Left lung (tissue), 4 donors: ENCODE measurements at regions not wholly inside any gene's neighbourhood (a gene's known extent, or its start where the extent isn't known, plus 50 kb on each side); places are given as distances from the start of the nearest gene placed in this dataset.

Source experiments
- ATAC-seq: fragments of 200-7000 bp; cut with Tn5 transposase; one replicate; pipeline ENCODE4 v1.9.1; 2020; ENCODE audit warnings: moderate library complexity
- DNase-seq, 4 donors: peaks; one replicate each; pipeline ENCODE4 v3.0.0-alpha.2; 2013 to 2020
- H3K27ac ChIP-seq, 2 donors: fragments of 200-600 bp; sonication (generic) in 1 of 2; one replicate each; pipeline versions ENCODE4 v1.5.0 to v1.8.0; 2020 to 2021
- H3K27me3 ChIP-seq, 2 donors: fragments of 200-600 bp; sonication (generic) in 1 of 2; one replicate each; pipeline versions ENCODE4 v1.5.0 to v1.8.0; 2020 to 2021
- H3K36me3 ChIP-seq, 2 donors: fragments of 200-600 bp; sonication (generic) in 1 of 2; one replicate each; pipeline versions ENCODE4 v1.5.0 to v1.8.0; 2020 to 2021
- H3K4me1 ChIP-seq, 2 donors: fragments of 200-600 bp; one replicate each; pipeline ENCODE4 v1.8.0; 2021
- H3K4me3 ChIP-seq, 2 donors: fragments of 200-600 bp; sonication (generic) in 1 of 2; one replicate each; pipeline versions ENCODE4 v1.5.0 to v1.8.0; 2020 to 2021; ENCODE audit warnings: mild to moderate bottlenecking in 1 of 2
- H3K9me3 ChIP-seq, 2 donors: fragments of 200-600 bp; sonication (generic) in 1 of 2; one replicate each; pipeline versions ENCODE4 v1.5.0 to v1.8.0; 2020 to 2021
- intact Hi-C, 2 donors: fragments of 100-400 bp; cut with DNase I; formaldehyde crosslinking; loops; one replicate each; pipeline versions ENCODE4 v1.11.2 to v1.14.2; 2022
- TF ChIP-seq, protein P1 (sequence below), 2 donors: fragments of 200-600 bp; sonication (generic) in 1 of 2; IDR thresholded peaks; one replicate each; pipeline versions ENCODE4 v1.5.0 to v1.8.0; 2021; ENCODE audit warnings: antibody characterized with exemption in 2 of 2
- donor health status: DM: no; HTN: yes; CAD: no.
- donor health status: DM: no; HTN: no; CAD: no.

DNA sequence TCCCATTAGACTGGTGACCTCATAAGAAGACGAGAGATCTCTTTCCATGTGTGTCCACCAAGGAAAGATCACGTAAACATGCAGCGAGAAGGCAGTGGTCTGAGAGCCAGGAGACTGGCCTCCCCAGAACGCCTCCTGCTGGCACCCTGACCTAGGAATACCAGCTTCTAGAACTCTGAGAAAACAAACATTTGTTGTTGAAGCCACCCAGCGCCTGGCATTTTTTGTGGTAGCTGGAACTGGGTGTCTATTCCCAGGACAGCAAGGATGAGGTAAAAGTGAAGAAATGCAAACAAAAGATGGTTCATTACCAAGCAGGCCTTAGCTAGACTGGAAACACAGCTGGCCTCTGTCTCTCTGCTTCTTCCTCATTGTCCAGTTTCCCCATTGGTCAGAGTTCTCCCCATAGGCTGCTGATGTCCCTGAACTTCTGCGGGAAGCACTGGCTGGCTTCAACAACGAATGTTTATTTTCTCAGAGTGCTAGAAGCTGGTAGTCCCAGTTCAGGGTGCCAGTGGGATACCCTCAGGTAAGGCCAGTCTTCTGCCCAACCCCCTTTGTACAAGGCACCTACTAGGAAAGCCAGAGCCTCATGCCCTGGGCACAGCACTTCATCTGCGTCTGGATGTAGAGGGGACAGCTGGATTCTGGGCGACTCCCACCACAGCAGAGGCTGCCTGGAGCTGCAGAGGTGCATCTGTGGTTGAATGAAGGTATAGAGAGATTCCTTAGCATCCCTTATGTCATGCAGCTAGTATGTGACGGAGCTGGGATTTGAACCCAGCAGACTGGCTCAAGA is 304.9 kb downstream of the TCERG1L start:
- DNase-seq = no peak
- Histone ChIP-seq H3K27ac (no peak overlapping the region), H3K27me3 (no peaks in the 10 kb centered on the region), H3K4me1 (no peaks in the 10 kb centered on the region), H3K4me3 (no peak overlapping the region), H3K36me3 (no peaks in the 10 kb centered on the region), H3K9me3 (no peaks in the 10 kb centered on the region)
- intact Hi-C loops = no loop called here
- ATAC-seq = no peak
- TF ChIP-seq, protein P1, sequence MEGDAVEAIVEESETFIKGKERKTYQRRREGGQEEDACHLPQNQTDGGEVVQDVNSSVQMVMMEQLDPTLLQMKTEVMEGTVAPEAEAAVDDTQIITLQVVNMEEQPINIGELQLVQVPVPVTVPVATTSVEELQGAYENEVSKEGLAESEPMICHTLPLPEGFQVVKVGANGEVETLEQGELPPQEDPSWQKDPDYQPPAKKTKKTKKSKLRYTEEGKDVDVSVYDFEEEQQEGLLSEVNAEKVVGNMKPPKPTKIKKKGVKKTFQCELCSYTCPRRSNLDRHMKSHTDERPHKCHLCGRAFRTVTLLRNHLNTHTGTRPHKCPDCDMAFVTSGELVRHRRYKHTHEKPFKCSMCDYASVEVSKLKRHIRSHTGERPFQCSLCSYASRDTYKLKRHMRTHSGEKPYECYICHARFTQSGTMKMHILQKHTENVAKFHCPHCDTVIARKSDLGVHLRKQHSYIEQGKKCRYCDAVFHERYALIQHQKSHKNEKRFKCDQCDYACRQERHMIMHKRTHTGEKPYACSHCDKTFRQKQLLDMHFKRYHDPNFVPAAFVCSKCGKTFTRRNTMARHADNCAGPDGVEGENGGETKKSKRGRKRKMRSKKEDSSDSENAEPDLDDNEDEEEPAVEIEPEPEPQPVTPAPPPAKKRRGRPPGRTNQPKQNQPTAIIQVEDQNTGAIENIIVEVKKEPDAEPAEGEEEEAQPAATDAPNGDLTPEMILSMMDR (IDR thresholded peaks at IDR 0.05) = no peak

DNA sequence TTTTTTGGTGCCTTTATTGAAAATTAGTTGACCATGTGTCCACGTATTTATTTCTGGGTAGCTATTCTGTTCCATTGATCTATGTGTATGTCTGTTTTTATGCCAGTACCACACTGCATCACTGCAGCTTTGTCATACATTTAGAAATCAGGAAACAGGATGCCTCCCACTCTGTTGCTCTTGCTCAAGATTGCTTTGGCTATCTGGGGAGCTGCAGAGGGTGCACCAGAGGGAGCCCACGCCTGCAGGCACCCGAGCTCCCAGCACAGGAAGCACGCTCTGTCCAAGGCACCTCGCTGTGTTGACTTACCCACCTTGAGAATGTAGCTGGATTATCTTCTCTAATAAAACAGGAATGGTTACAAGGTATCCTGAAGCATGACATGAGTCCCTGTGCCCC is 301.7 kb downstream of the TCERG1L start:
- DNase-seq (no peak), ATAC-seq (no peak)
- no peaks in the 10 kb centered on the region for H3K9me3 ChIP-seq
- no peaks in the 10 kb centered on the region for H3K36me3 ChIP-seq
- no peak overlapping the region for H3K27ac ChIP-seq
- intact Hi-C loops = no loop called here
- H3K4me3 ChIP-seq = no peak overlapping the region
- TF ChIP-seq, protein P1 (IDR thresholded peaks at IDR 0.05) = no peak
- H3K27me3 ChIP-seq = peaks cover 0 to 10% of the 10 kb centered on the region in 2 donors
- H3K4me1 ChIP-seq = no peaks in the 10 kb centered on the region

DNA sequence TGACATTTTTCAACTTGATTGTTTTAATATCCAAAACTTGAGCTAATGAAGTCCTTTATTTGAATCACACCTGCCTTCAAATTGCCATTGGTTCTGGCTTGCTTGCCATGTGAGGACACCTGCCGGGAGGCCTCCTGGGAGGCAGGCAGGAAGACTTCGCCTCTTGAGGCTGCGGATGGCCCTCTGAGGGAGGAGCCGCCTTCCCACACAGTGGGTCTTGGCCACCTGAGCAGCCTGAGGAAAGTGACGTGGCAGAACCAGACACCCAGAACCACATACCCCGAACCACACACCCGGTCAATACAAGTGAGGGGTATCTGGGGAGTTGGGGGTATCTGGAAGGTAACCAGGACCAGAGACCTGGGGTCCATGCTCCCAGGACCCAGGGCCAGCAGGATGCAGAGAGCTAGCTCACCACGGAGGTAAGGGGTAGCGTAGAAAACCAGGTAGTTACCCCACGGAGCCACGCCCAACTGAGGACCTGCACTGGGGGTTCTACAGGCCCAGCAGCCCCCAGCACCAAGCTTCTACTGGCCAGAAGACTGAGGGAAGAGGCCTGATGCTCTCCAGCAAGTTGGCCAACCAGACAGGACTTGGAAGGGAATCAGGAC is 300.5 kb downstream of the TCERG1L start:
- intact Hi-C loops = no loop called here
- no peak overlapping the region for H3K4me3 ChIP-seq
- no peaks in the 10 kb centered on the region for H3K9me3 ChIP-seq
- no peaks in the 10 kb centered on the region for H3K36me3 ChIP-seq
- H3K27me3 ChIP-seq = peaks cover 0 to 10% of the 10 kb centered on the region in 2 donors
- no peaks in the 10 kb centered on the region for H3K4me1 ChIP-seq
- TF ChIP-seq, protein P1 (IDR thresholded peaks at IDR 0.05) = no peak
- DNase-seq = no peak
- no peak for ATAC-seq
- H3K27ac ChIP-seq = no peak overlapping the region

DNA sequence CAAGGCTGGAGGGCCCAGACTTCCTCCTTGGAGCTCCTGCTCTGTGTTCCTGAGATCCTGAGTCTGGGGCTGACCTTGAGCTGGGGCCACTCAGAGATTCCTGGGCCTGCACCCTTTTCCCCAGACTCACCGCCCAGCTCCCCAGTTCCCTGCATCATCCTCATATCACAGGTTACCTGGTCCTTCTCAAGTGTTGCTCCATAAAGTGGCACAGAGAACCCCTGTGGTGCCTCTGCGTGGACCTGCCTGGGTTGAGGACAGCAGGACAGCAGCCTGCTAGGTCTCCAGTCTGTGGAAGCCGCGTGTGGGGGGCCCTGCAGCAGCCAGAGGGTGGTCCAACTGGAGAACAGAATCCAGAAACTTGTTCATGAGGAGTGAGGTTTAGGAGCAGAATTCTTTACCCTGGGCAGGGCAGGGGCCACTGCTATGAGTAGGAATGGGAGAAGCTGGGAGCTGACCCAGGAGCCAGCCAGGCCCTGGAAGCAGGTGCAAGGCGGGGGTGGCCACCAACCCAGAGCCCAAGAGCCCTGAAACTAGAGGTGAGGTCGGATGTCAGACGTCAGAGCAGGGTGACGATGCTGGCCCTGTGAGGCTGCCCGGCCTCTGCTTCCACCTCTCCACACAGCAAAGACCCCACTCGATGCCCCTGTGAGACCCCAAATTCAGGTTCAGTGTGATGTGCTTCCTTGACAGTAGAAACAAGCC is 299.4 kb downstream of the TCERG1L start:
- Histone ChIP-seq H3K9me3 (no peaks in the 10 kb centered on the region), H3K4me1 (no peaks in the 10 kb centered on the region), H3K4me3 (no peak overlapping the region), H3K27me3 (peaks cover 0 to 10% of the 10 kb centered on the region in 2 donors), H3K27ac (no peak overlapping the region), H3K36me3 (no peaks in the 10 kb centered on the region)
- DNase-seq (no peak), ATAC-seq (no peak)
- intact Hi-C loops = no loop called here
- TF ChIP-seq, protein P1 (IDR thresholded peaks at IDR 0.05) = no peak

DNA sequence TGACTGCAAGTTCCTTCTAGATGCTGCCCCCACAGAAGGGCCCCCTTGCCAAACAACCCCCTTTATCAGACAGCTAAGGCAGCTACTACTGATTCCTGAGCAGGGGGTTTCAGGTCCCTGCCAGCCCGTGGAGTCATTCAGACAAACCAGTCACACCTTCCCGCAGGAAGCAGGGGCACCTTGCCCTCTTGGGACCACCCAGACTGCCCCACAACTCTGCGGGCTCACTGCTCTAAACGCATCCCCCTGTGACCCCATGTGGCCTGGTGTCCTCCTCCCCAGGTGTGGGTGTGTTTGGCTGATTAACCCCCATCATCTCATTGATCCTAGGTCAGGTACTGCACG is 298.9 kb downstream of the TCERG1L start:
- ATAC-seq (no peak), DNase-seq (no peak)
- Histone ChIP-seq H3K27me3 (peaks cover 0 to 10% of the 10 kb centered on the region in 2 donors), H3K9me3 (no peaks in the 10 kb centered on the region), H3K36me3 (no peaks in the 10 kb centered on the region), H3K4me3 (no peak overlapping the region), H3K4me1 (no peaks in the 10 kb centered on the region), H3K27ac (no peak overlapping the region)
- intact Hi-C loops = no loop called here
- TF ChIP-seq, protein P1 (IDR thresholded peaks at IDR 0.05) = no peak
